Liver (tissue), 8 donors: ENCODE measurements at regions not wholly inside any gene's neighbourhood (a gene's known extent, or its start where the extent isn't known, plus 50 kb on each side); places are given as distances from the start of the nearest gene placed in this dataset.

Experiments used
- DNase-seq: peaks from one replicate; pipeline ENCODE4 v3.0.0-alpha.2; 2017; ENCODE audit warnings: low spot score
- H3K27ac ChIP-seq, 2 donors: one replicate each; pipeline ENCODE4 v1.7.0; 2013; ENCODE audit warnings: inconsistent platforms in 2 of 2, low read length in 2 of 2, control low read depth in 1 of 2, low read depth in 1 of 2, mild to moderate bottlenecking in 1 of 2
- H3K27me3 ChIP-seq, 4 donors: one replicate each; pipeline versions ENCODE4 v1.6.1 to v1.7.0; 2013; ENCODE audit warnings: low read length in 3 of 4, inconsistent platforms in 1 of 4, mild to moderate bottlenecking in 1 of 4, moderate library complexity in 1 of 4; ENCODE audit not compliant: control insufficient read depth in 4 of 4, insufficient read depth in 4 of 4
- H3K36me3 ChIP-seq, 4 donors: one replicate each; pipeline versions ENCODE4 v1.6.1 to v1.7.0; 2013; ENCODE audit warnings: low read length in 3 of 4, mild to moderate bottlenecking in 3 of 4, low read depth in 1 of 4, moderate library complexity in 1 of 4; ENCODE audit not compliant: control insufficient read depth in 4 of 4, insufficient read depth in 3 of 4
- H3K4me1 ChIP-seq, 4 donors: one replicate each; pipeline versions ENCODE4 v1.6.1 to v1.7.0; 2013; ENCODE audit warnings: low read length in 3 of 4, mild to moderate bottlenecking in 3 of 4, moderate library complexity in 1 of 4; ENCODE audit not compliant: control insufficient read depth in 4 of 4, insufficient read depth in 4 of 4
- H3K4me3 ChIP-seq, 3 donors: one replicate each; pipeline versions ENCODE4 v1.6.1 to v1.7.0; 2013; ENCODE audit warnings: low read length in 3 of 3, control low read depth in 1 of 3, low read depth in 1 of 3, mild to moderate bottlenecking in 1 of 3
- H3K9ac ChIP-seq, 2 donors: one replicate each; pipeline ENCODE4 v1.7.0; 2013; ENCODE audit warnings: low read length in 2 of 2, mild to moderate bottlenecking in 2 of 2, moderate library complexity in 2 of 2, control low read depth in 1 of 2, low read depth in 1 of 2
- H3K9me3 ChIP-seq, 4 donors: one replicate each; pipeline versions ENCODE4 v1.6.1 to v1.7.0; 2013; ENCODE audit warnings: low read length in 3 of 4; ENCODE audit not compliant: control insufficient read depth in 4 of 4
- ATF3 ChIP-seq: IDR thresholded peaks from 2 replicates; pipeline ENCODE4 v1.6.1; 2016; ENCODE audit warnings: antibody characterized with exemption
- CTCF ChIP-seq: fragments of 150-350 bp; IDR thresholded peaks from 2 replicates; pipeline ENCODE4 v1.5.1; 2017; ENCODE audit warnings: improper control_type of control experiment, low read depth, low read length; ENCODE audit not compliant: missing input control
- EGR1 ChIP-seq, 2 donors: IDR thresholded peaks; 2 replicates each; pipeline ENCODE4 v1.6.1; 2016 to 2018; ENCODE audit warnings: antibody characterized with exemption in 2 of 2, low read depth in 2 of 2
- FOXA1 ChIP-seq: IDR thresholded peaks from 2 replicates; pipeline ENCODE4 v1.6.1; 2016; ENCODE audit warnings: antibody characterized with exemption
- FOXA2 ChIP-seq: IDR thresholded peaks from 2 replicates; pipeline ENCODE4 v1.6.1; 2016; ENCODE audit warnings: antibody characterized with exemption
- GABPA ChIP-seq, 2 donors: IDR thresholded peaks in 1 of 2; conservative IDR thresholded peaks in 1 of 2; 2 replicates each; pipeline ENCODE4 v1.6.1; 2016; ENCODE audit warnings: antibody characterized with exemption in 2 of 2, mild to moderate bottlenecking in 1 of 2, moderate library complexity in 1 of 2
- HNF4A ChIP-seq, 2 donors: conservative IDR thresholded peaks; 2 replicates each; pipeline ENCODE4 v1.6.1; 2016; ENCODE audit warnings: antibody characterized with exemption in 2 of 2, mild to moderate bottlenecking in 2 of 2
- HNF4G ChIP-seq: IDR thresholded peaks from 2 replicates; pipeline ENCODE4 v1.6.1; 2016; ENCODE audit warnings: antibody characterized with exemption
- JUND ChIP-seq, 2 donors: IDR thresholded peaks; 2 replicates each; pipeline ENCODE4 v1.6.1; 2016; ENCODE audit warnings: antibody characterized with exemption in 2 of 2
- MAX ChIP-seq: IDR thresholded peaks from 2 replicates; pipeline ENCODE4 v1.6.1; 2016; ENCODE audit warnings: antibody characterized with exemption
- NR2F2 ChIP-seq: IDR thresholded peaks from 2 replicates; pipeline ENCODE4 v1.6.1; 2016; ENCODE audit warnings: antibody characterized with exemption
- RAD21 ChIP-seq, 2 donors: IDR thresholded peaks; 2 replicates each; pipeline ENCODE4 v1.6.1; 2016; ENCODE audit warnings: antibody characterized with exemption in 2 of 2, mild to moderate bottlenecking in 2 of 2
- REST ChIP-seq: IDR thresholded peaks from 2 replicates; pipeline ENCODE4 v1.6.1; 2016; ENCODE audit warnings: antibody characterized with exemption, mild to moderate bottlenecking
- RXRA ChIP-seq, 2 donors: IDR thresholded peaks; 2 replicates each; pipeline ENCODE4 v1.6.1; 2017 to 2018; ENCODE audit warnings: antibody characterized with exemption in 2 of 2, mild to moderate bottlenecking in 1 of 2
- SP1 ChIP-seq: IDR thresholded peaks from 2 replicates; pipeline ENCODE4 v1.6.1; 2018; ENCODE audit warnings: antibody characterized with exemption, mild to moderate bottlenecking
- TAF1 ChIP-seq: conservative IDR thresholded peaks from 2 replicates; pipeline ENCODE4 v1.6.1; 2016; ENCODE audit warnings: antibody characterized with exemption, mild to moderate bottlenecking
- YY1 ChIP-seq: IDR thresholded peaks from 2 replicates; pipeline ENCODE4 v1.6.1; 2016; ENCODE audit warnings: antibody characterized with exemption, mild to moderate bottlenecking
- ZBTB33 ChIP-seq: IDR thresholded peaks from 2 replicates; pipeline ENCODE4 v1.6.1; 2016; ENCODE audit warnings: antibody characterized with exemption
- WGBS: extraction: QIAGEN DNeasy Blood & Tissue Kit; methylation state at CpG from one replicate; pipeline ENCODE4 v1.1.7; 2013; 5-methylcytosine and 5-hydroxymethylcytosine counted together
- donor health status: healthy.
- donor health status: healthy.
- donor health status: healthy.
- donor health status: healthy.
- donor health status: healthy.

GRCh38 chr4:122244764-122245163 is 92.6 kb downstream of the BLTP1 start:
- Histone ChIP-seq H3K9ac (no peak overlapping the region), H3K4me1 (peaks cover 0 to 10% (median 1%) of the 10 kb centered on the region in 4 donors), H3K27me3 (no peaks in the 10 kb centered on the region), H3K9me3 (no peaks in the 10 kb centered on the region), H3K4me3 (no peak overlapping the region), H3K27ac (no peak overlapping the region), H3K36me3 (peaks cover 1 to 24% (median 11%) of the 10 kb centered on the region in 4 donors)
- DNase-seq = no peak
- WGBS = 92% methylated on average over 3 of the region's 3 CpGs
- TF ChIP-seq ATF3 = no peak
- no peak for TF ChIP-seq FOXA1
- no peak for TF ChIP-seq REST
- TF ChIP-seq GABPA (IDR thresholded peaks at IDR 0.05 in 1 of 2, conservative IDR thresholded peaks at IDR 0.05 in 1 of 2) = no peak
- no peak for TF ChIP-seq ZBTB33
- TF ChIP-seq SP1 = no peak
- no peak for TF ChIP-seq FOXA2
- TF ChIP-seq TAF1 = no peak
- TF ChIP-seq MAX = no peak
- no peak for TF ChIP-seq CTCF
- no peak for TF ChIP-seq NR2F2
- no peak for TF ChIP-seq EGR1 (IDR thresholded peaks at IDR 0.05; ENCODE audit: low read depth in 2 of 2)
- no peak for TF ChIP-seq JUND (IDR thresholded peaks at IDR 0.05)
- TF ChIP-seq HNF4A (conservative IDR thresholded peaks at IDR 0.05) = no peak
- no peak for TF ChIP-seq HNF4G
- TF ChIP-seq RAD21 (IDR thresholded peaks at IDR 0.05) = no peak
- no peak for TF ChIP-seq RXRA (IDR thresholded peaks at IDR 0.05)
- no peak for TF ChIP-seq YY1
